ENCODE measurements at regions not wholly inside any gene's neighbourhood (a gene's known extent, or its start where the extent isn't known, plus 50 kb on each side); places are given as distances from the start of the nearest gene placed in this dataset.

DNA sequence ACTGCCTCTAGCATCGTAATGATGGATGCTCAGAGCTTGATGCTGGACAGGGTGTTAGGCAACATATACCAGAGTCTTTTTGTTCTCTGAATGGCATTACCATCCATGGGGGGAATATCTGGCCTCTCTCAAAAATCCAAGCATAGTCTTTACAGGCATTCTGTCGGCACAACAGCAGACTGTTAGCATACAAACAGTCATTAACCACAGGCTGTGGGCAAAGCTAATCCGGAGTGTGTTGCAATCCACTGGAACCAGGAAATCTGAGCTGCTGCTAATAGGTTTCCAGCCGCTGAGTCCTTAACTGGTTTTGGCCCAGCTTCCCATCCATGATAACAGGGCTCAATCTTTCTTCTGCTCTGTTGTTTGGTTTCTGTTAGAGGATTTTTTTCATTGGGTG, 371.9 kb downstream of the HS3ST3B1 start (continued):
- TF ChIP-seq, protein P1, sequence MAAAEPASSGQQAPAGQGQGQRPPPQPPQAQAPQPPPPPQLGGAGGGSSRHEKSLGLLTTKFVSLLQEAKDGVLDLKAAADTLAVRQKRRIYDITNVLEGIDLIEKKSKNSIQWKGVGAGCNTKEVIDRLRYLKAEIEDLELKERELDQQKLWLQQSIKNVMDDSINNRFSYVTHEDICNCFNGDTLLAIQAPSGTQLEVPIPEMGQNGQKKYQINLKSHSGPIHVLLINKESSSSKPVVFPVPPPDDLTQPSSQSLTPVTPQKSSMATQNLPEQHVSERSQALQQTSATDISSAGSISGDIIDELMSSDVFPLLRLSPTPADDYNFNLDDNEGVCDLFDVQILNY (CRISPR knock-in tag; IDR thresholded peaks at IDR 0.05) = no peak
- TF ChIP-seq SMARCE1 (IDR thresholded peaks at IDR 0.05) (no peak), MECOM (CRISPR knock-in tag; IDR thresholded peaks at IDR 0.05) (no peak), ILF3 (IDR thresholded peaks at IDR 0.05; ENCODE audit: borderline replicate concordance) (no peak), ZNF699 (CRISPR knock-in tag; IDR thresholded peaks at IDR 0.05; ENCODE audit: insufficient replicate concordance) (no peak), CHD4 (IDR thresholded peaks at IDR 0.05; ENCODE audit: insufficient read depth, insufficient replicate concordance, low read depth, low read length, poor library complexity, severe bottlenecking) (no peak), NEUROD1 (IDR thresholded peaks at IDR 0.05; ENCODE audit: borderline replicate concordance, low read depth, low read length, partially characterized antibody) (no peak), HNRNPH1 (optimal IDR thresholded peaks at IDR 0.05; ENCODE audit: low read depth, low read length) (no peak), PCBP2 (IDR thresholded peaks at IDR 0.05; ENCODE audit: low read depth, low read length, poor library complexity, severe bottlenecking) (no peak), KHSRP (IDR thresholded peaks at IDR 0.05) (no peak)
- TF ChIP-seq, protein P2, sequence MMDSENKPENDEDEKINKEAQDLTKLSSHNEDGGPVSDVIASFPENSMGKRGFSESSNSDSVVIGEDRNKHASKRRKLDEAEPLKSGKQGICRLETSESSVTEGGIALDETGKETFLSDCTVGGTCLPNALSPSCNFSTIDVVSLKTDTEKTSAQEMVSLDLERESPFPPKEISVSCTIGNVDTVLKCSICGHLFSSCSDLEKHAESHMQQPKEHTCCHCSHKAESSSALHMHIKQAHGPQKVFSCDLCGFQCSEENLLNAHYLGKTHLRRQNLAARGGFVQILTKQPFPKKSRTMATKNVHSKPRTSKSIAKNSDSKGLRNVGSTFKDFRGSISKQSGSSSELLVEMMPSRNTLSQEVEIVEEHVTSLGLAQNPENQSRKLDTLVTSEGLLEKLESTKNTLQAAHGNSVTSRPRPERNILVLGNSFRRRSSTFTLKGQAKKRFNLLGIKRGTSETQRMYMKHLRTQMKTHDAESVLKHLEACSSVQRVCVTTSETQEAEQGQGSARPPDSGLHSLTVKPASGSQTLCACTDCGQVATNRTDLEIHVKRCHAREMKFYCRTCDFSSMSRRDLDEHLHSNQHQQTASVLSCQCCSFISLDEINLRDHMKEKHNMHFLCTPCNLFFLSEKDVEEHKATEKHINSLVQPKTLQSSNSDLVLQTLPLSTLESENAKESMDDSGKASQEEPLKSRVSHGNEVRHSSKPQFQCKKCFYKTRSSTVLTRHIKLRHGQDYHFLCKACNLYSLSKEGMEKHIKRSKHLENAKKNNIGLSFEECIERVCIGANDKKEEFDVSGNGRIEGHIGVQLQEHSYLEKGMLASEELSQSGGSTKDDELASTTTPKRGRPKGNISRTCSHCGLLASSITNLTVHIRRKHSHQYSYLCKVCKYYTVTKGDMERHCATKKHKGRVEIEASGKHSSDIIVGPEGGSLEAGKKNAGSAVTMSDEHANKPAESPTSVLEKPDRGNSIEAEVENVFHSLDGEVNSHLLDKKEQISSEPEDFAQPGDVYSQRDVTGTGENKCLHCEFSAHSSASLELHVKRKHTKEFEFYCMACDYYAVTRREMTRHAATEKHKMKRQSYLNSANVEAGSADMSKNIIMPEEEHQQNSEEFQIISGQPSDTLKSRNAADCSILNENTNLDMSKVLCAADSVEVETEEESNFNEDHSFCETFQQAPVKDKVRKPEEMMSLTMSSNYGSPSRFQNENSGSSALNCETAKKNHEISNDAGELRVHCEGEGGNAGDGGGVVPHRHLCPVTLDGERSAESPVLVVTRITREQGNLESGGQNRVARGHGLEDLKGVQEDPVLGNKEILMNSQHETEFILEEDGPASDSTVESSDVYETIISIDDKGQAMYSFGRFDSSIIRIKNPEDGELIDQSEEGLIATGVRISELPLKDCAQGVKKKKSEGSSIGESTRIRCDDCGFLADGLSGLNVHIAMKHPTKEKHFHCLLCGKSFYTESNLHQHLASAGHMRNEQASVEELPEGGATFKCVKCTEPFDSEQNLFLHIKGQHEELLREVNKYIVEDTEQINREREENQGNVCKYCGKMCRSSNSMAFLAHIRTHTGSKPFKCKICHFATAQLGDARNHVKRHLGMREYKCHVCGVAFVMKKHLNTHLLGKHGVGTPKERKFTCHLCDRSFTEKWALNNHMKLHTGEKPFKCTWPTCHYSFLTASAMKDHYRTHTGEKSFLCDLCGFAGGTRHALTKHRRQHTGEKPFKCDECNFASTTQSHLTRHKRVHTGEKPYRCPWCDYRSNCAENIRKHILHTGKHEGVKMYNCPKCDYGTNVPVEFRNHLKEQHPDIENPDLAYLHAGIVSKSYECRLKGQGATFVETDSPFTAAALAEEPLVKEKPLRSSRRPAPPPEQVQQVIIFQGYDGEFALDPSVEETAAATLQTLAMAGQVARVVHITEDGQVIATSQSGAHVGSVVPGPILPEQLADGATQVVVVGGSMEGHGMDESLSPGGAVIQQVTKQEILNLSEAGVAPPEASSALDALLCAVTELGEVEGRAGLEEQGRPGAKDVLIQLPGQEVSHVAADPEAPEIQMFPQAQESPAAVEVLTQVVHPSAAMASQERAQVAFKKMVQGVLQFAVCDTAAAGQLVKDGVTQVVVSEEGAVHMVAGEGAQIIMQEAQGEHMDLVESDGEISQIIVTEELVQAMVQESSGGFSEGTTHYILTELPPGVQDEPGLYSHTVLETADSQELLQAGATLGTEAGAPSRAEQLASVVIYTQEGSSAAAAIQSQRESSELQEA (IDR thresholded peaks at IDR 0.05; ENCODE audit: low read depth) = no peak
